NCI-H748 (cell line): ENCODE measurements at regions not wholly inside any gene's neighbourhood (a gene's known extent, or its start where the extent isn't known, plus 50 kb on each side); places are given as distances from the start of the nearest gene placed in this dataset.

ENCODE experiments used
- DNase-seq: peaks from one replicate; lab custom pipeline; 2025; ENCODE audit not compliant: unreplicated experiment; lab: John Stamatoyannopoulos, UW

- no peak for DNase-seq
These were observed 470.1 kb upstream of the B3GAT1 start for GRCh38 chr11:134882141-134882540.

GRCh38 chr11:134880788-134881187, 468.7 kb upstream of the B3GAT1 start:
- no peak for DNase-seq

- no peak for DNase-seq
These were observed 467.9 kb upstream of the B3GAT1 start for GRCh38 chr11:134879931-134880330.

- no peak for DNase-seq
These were observed 467.3 kb upstream of the B3GAT1 start for GRCh38 chr11:134879341-134879740.

GRCh38 chr11:134878785-134879184, 466.7 kb upstream of the B3GAT1 start:
- no peak for DNase-seq

GRCh38 chr11:134876226-134876625, 464.2 kb upstream of the B3GAT1 start:
- DNase-seq: no peak

- DNase-seq: no peak
These were observed 455.1 kb upstream of the B3GAT1 start for GRCh38 chr11:134866981-134867675.

- no peak for DNase-seq
These were observed 454.2 kb upstream of the B3GAT1 start for GRCh38 chr11:134866215-134866614.

- DNase-seq: no peak
These were observed 452.9 kb upstream of the B3GAT1 start for GRCh38 chr11:134864968-134865305.

GRCh38 chr11:134864233-134864967, 452.4 kb upstream of the B3GAT1 start:
- DNase-seq: no peak

GRCh38 chr11:134863294-134863693, 451.3 kb upstream of the B3GAT1 start:
- no peak for DNase-seq

- no peak for DNase-seq
These were observed 450.6 kb upstream of the B3GAT1 start for GRCh38 chr11:134862587-134863195.

GRCh38 chr11:134862105-134862502, 450.1 kb upstream of the B3GAT1 start:
- DNase-seq: no peak

GRCh38 chr11:134861490-134862104, 449.6 kb upstream of the B3GAT1 start:
- no peak for DNase-seq

- no peak for DNase-seq
These were observed 446.9 kb upstream of the B3GAT1 start for GRCh38 chr11:134858783-134859480.

- DNase-seq: no peak
These were observed 445.0 kb upstream of the B3GAT1 start for GRCh38 chr11:134857035-134857434.

GRCh38 chr11:134856056-134856971, 444.3 kb upstream of the B3GAT1 start:
- DNase-seq: no peak

- DNase-seq: no peak
These were observed 442.2 kb upstream of the B3GAT1 start for GRCh38 chr11:134853992-134854991.
